Cerebellar cortex (tissue), 1 donor: ENCODE measurements at regions not wholly inside any gene's neighbourhood (a gene's known extent, or its start where the extent isn't known, plus 50 kb on each side); places are given as distances from the start of the nearest gene placed in this dataset.
"Not testable (repeated sequence)": the region's sequence is repeated elsewhere in the genome, so short reads cannot be mapped to it uniquely, and the experiment has no call there.

Experiments
- DNase-seq: peaks from one replicate; pipeline ENCODE4 v3.0.0-alpha.2; 2015; ENCODE audit warnings: low spot score

DNA sequence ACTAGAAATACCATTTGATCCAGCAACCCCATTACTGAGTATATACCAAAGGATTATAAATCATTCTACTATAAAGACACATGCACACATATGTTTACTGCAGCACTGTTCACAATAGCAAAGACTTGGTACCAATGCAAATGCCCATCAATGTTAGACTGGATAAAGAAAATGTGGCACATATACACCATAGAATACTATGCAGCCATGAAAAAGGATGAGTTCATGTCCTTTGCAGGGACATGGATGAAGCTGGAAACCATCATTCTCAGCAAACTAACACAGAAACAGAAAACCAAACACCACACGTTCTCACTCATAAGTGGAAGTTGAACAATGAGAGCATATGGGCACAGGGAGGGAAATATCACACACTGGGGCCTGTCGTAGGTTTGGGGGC, 106.0 kb downstream of the SPATA18 start:
- DNase-seq: not testable (repeated sequence)

GRCh38 chr4:52157641-52158316, 106.7 kb downstream of the SPATA18 start:
- DNase-seq: no peak

GRCh38 chr4:52160859-52161258, 109.8 kb downstream of the SPATA18 start:
- DNase-seq: no peak

DNA sequence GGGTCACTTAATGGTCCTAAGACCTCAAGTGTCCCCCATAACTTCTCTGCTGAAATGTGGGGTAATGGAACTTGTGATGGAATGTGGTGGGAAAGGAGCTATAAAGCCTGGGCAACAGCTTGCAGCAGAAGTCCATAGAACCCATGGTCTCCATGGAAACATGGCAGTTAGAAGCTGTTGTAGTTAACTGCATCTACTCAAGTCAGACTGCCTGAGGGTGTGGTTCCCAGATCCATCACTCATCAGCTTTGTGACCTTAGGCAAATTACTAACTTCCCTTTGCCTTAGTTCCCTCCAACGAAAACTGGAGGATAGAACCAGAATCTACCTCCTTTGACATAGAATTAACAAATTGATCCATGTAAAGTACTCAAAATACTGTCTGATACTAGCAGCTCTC, 113.0 kb downstream of the SPATA18 start:
- no peak for DNase-seq

DNA sequence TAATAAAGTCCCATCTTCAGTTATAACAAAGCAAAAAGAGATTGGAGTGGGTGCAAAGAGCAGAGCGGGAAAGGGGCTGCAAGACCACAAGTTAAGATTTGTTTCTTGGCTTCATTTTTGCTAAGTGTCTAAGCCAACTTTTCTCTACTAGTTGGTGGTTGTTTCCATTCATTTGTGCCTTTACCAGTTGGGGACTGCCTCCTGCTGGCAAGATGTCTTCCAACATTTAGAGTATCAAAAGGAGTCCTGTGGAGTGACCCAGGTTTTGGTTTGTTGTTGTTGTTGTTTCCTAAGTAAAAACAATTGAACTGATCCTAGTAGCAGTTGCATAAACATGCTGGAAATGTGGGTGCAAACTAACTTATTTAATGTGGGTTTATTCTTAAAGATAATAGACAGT, 121.1 kb downstream of the SPATA18 start:
- no peak for DNase-seq

DNA sequence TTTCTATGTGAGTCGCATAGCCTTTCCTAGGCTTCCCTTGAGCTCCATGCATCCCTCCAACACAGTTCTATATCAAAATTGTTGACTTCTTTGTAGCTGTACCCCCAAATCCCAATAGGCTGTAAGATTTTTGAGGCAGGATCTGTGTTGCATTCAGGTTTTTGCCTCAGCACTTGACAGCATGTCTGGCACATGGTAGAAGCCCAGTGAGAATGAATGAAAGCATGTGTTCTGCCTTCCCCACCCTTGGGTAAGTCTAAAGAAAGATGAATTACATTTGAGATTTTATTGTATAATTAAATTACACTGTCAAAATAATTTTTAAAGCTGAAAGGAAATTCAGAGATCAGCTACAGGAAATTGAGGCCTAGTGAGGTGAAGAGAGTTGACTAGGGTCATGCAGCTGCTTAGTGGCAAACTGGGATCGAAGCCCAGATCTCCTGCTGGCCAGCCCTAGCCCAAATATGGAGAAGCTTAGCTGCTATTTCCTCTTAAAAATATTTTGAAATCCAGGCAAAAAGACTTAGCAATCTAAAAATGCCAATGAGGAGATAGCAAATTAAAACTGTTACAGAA, 122.5 kb downstream of the SPATA18 start:
- DNase-seq: no peak

- DNase-seq: no peak
These were observed 136.5 kb downstream of the SPATA18 start for GRCh38 chr4:52187603-52188002.

GRCh38 chr4:52192001-52192400, 140.9 kb downstream of the SPATA18 start:
- no peak for DNase-seq

- no peak for DNase-seq
These were observed 141.6 kb downstream of the SPATA18 start for GRCh38 chr4:52192721-52193135.

DNA sequence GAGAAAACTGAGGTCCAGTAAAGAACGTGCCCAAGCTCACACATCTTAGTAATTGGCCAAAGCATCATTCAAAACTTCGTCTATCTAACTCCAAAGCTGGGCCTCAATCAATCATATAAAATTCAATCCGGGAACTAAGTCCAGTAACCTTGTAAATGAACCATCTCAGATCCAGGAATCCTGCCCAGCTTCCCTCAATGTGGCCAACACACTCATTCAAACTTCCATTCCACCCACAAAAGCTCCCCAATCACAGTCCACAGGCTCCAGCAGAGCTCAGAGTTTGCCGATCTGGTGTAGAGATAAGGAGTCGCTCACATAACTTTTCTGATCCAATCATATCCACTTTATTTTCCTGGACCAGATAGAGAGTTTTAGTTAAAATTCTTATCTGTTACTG, 144.8 kb downstream of the SPATA18 start:
- no peak for DNase-seq

DNA sequence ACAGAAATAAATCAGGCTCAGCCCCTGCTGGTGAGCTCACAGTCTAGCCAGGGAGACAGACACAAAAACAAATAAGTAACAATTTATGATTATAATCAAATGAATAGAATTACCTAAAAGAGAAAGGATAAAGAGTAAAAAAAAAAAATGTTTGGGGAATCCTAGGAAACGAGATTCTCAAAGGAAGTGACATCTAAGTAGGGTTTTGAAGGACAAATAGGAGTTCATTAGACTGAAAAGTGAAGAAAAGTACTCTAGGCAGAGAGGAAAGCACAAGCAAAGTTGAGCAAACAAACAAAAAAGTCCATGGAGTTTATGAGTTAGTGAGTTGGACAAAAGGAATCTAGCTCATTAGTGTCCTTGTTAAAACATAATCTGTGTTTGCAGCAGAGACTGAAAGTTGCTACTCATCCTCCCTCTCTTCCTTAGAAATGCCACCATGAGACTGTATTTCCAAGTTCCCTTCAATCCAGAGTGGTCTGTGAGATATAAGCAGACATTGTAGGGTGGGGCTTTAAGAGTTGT, 145.6 kb downstream of the SPATA18 start:
- DNase-seq: no peak

DNA sequence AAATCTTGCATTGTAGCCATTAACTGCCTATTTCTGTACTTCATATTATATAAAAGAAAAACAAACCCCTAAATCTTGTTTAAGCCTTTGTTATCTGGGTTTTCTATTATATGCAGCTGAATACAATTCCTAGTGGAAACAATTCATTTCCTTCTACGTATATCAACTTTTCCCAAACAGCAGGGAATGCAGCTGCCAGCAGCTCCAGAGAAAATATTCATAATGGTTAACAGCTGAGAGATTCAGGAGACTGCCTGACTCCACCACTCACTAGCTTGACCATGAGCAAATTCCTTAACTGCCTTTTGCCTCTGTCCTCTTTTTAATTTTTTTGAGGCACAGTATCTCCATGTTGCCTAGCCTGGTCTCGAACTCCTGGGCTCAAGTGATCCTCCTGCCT, 146.2 kb downstream of the SPATA18 start:
- DNase-seq: no peak

DNA sequence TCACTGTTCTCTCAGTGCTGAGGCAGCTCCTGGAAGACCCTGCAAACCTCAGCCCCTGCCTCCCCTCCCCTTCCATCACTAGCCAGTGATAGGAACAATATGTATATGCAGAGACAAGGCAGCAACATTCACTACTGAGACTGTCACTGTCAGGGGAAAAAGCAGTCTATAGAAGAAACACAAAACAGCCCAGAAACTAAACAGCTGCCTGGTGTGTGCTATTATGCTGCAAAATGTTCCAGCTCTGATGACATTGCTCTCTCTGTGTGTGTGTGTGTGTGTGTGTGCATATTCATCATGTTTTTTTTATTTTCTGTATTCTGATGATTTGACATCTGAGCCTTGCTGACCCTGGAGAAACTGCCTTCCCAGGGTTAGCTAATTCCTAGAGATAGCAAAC, 147.2 kb downstream of the SPATA18 start:
- DNase-seq: no peak

- no peak for DNase-seq
These were observed 148.7 kb downstream of the SPATA18 start for GRCh38 chr4:52199574-52200338.

- no peak for DNase-seq
These were observed 149.2 kb downstream of the SPATA18 start for GRCh38 chr4:52200339-52200725.

GRCh38 chr4:52201715-52202114, 150.6 kb downstream of the SPATA18 start:
- DNase-seq: no peak

- no peak for DNase-seq
These were observed 151.2 kb downstream of the SPATA18 start for GRCh38 chr4:52202251-52202779.

GRCh38 chr4:52202931-52203330, 151.8 kb downstream of the SPATA18 start:
- DNase-seq: no peak

- no peak for DNase-seq
These were observed 152.2 kb downstream of the SPATA18 start for GRCh38 chr4:52203351-52203750.

- no peak for DNase-seq
These were observed 153.8 kb downstream of the SPATA18 start for GRCh38 chr4:52204921-52205320.

GRCh38 chr4:52207146-52207545, 156.0 kb downstream of the SPATA18 start:
- not testable (repeated sequence) for DNase-seq

- DNase-seq: no peak
These were observed 161.6 kb downstream of the SPATA18 start for GRCh38 chr4:52212702-52213101.

- no peak for DNase-seq
These were observed 180.4 kb downstream of the SPATA18 start for GRCh38 chr4:52231526-52231925.
